ENCODE measurements at regions not wholly inside any gene's neighbourhood (a gene's known extent, or its start where the extent isn't known, plus 50 kb on each side); places are given as distances from the start of the nearest gene placed in this dataset.

- no peak for TF ChIP-seq ZNF671 (CRISPR knock-in tag; IDR thresholded peaks at IDR 0.05)
- 0 out of 2 replicates have a peak, but pooled peaks have one; percentile 16 for TF ChIP-seq FOXK1 (CRISPR knock-in tag; IDR thresholded peaks at IDR 0.05)
- no peak for TF ChIP-seq JAZF1 (CRISPR knock-in tag; IDR thresholded peaks at IDR 0.05)
- TF ChIP-seq ZNF423 (CRISPR knock-in tag; IDR thresholded peaks at IDR 0.05), result no peak
- TF ChIP-seq GABPB1 (CRISPR knock-in tag; IDR thresholded peaks at IDR 0.05), result 0 out of 2 replicates have a peak, but pooled peaks have one; percentile 35
- DNase-seq (ENCODE audit: low spot score) (peak; percentile 31), ATAC-seq (no peak; the same call in none of the 2 replicates)
- H3K27ac Mint-ChIP-seq, result no peak overlapping the region
- H3K27me3 Mint-ChIP-seq (ENCODE audit: low read depth), result peaks cover 53% of the 10 kb centered on the region
- no peaks in the 10 kb centered on the region for H3K36me3 Mint-ChIP-seq
- H3K4me3 Mint-ChIP-seq, result peak overlapping the region; percentile 84
- H3K4me1 Mint-ChIP-seq, result peaks cover 39% of the 10 kb centered on the region
- no peaks in the 10 kb centered on the region for H3K9me3 Mint-ChIP-seq
- CTCF ChIA-PET, result interaction anchor here (0.9 to 2.7 kb wide), 5 partner anchors 11 to 565 kb away, joined by 3 to 28 read pairs (median 7); no protein-coding TSS in a partner anchor
- POLR2A ChIA-PET, result interaction anchor here (0.6 to 1.0 kb wide), 5 partner anchors 11 to 469 kb away, joined by 3 to 10 read pairs (median 4); no protein-coding TSS in a partner anchor
These were observed 470.7 kb downstream of the SOX9 start for GRCh38 chr17:72591289-72592241.

GRCh38 chr17:72592242-72592966 is 471.6 kb downstream of the SOX9 start:
- ChIA-PET CTCF (interaction anchor here (0.5 to 2.7 kb wide), 12 partner anchors 10 to 564 kb away, joined by 3 to 28 read pairs (median 4); no protein-coding TSS in a partner anchor), POLR2A (interaction anchor here (0.5 to 1.0 kb wide), 7 partner anchors 10 to 573 kb away, joined by 3 to 4 read pairs (median 3); partner anchors contain the start of gene SSTR2)
- no peaks in the 10 kb centered on the region for H3K36me3 Mint-ChIP-seq
- peak overlapping the region; percentile 84 for H3K4me3 Mint-ChIP-seq
- no peak overlapping the region for H3K27ac Mint-ChIP-seq
- peak; percentile 81 for DNase-seq (ENCODE audit: low spot score)
- H3K4me1 Mint-ChIP-seq, result peaks cover 32% of the 10 kb centered on the region
- no peaks in the 10 kb centered on the region for H3K9me3 Mint-ChIP-seq
- peaks cover 53% of the 10 kb centered on the region for H3K27me3 Mint-ChIP-seq (ENCODE audit: low read depth)
- ATAC-seq, result peak; percentile 84
- no peak for TF ChIP-seq ZNF423 (CRISPR knock-in tag; IDR thresholded peaks at IDR 0.05)
- TF ChIP-seq MYBL2 (CRISPR knock-in tag; IDR thresholded peaks at IDR 0.05), result 0 out of 2 replicates have a peak, but pooled peaks have one; percentile 63
- TF ChIP-seq ATF1 (CRISPR knock-in tag; IDR thresholded peaks at IDR 0.05), result no peak
- peak; percentile 82 for TF ChIP-seq SP1 (CRISPR knock-in tag; conservative IDR thresholded peaks at IDR 0.05)
- peak; percentile 64; the same call in 1 of the 2 replicates for TF ChIP-seq ZMAT4 (CRISPR knock-in tag; IDR thresholded peaks at IDR 0.05)
- TF ChIP-seq USF1 (CRISPR knock-in tag; IDR thresholded peaks at IDR 0.05), result peak; percentile 36; the same call in 1 of the 2 replicates
- TF ChIP-seq EMX1 (CRISPR knock-in tag; IDR thresholded peaks at IDR 0.05), result no peak
- peak; percentile 35; the same call in 1 of the 2 replicates for TF ChIP-seq TEAD1 (CRISPR knock-in tag; IDR thresholded peaks at IDR 0.05)
- peak; percentile 87; the same call in 1 of the 2 replicates for TF ChIP-seq ZNF671 (CRISPR knock-in tag; IDR thresholded peaks at IDR 0.05)
- no peak for TF ChIP-seq ZNF263 (CRISPR knock-in tag; IDR thresholded peaks at IDR 0.05; ENCODE audit: low read depth)
- 0 out of 2 replicates have a peak, but pooled peaks have one; percentile 23 for TF ChIP-seq FOXP4 (CRISPR knock-in tag; IDR thresholded peaks at IDR 0.05)
- TF ChIP-seq GABPB1 (CRISPR knock-in tag; IDR thresholded peaks at IDR 0.05), result peak; percentile 76
- no peak for TF ChIP-seq FOXJ3 (CRISPR knock-in tag; IDR thresholded peaks at IDR 0.05; ENCODE audit: borderline replicate concordance)
- peak; percentile 72; the same call in 1 of the 2 replicates for TF ChIP-seq FOXP1 (CRISPR knock-in tag; IDR thresholded peaks at IDR 0.05; ENCODE audit: borderline replicate concordance)
- TF ChIP-seq TEAD4 (CRISPR knock-in tag; IDR thresholded peaks at IDR 0.05), result 0 out of 2 replicates have a peak, but pooled peaks have one; percentile 19
- 0 out of 2 replicates have a peak, but pooled peaks have one; percentile 12 for TF ChIP-seq ETV6 (CRISPR knock-in tag; IDR thresholded peaks at IDR 0.05)
- no peak for TF ChIP-seq ATF2 (CRISPR knock-in tag; IDR thresholded peaks at IDR 0.05; ENCODE audit: borderline replicate concordance, low read depth)
- TF ChIP-seq NFYB (CRISPR knock-in tag; conservative IDR thresholded peaks at IDR 0.05; ENCODE audit: low read depth), result no peak
- TF ChIP-seq RELA (CRISPR knock-in tag; IDR thresholded peaks at IDR 0.05; ENCODE audit: borderline replicate concordance), result no peak
- no peak for TF ChIP-seq ERG (CRISPR knock-in tag; IDR thresholded peaks at IDR 0.05)

Data from WTC11 (cell line).